Choroid plexus epithelial cell (primary cell): ENCODE measurements at regions not wholly inside any gene's neighbourhood (a gene's known extent, or its start where the extent isn't known, plus 50 kb on each side); places are given as distances from the start of the nearest gene placed in this dataset.
A peak's percentile ranks its signal among the peaks of the same experiment; 100 is the strongest.

Source experiments
- DNase-seq: peaks from one replicate; pipeline ENCODE4 v3.0.0-alpha.2; 2010; ENCODE audit warnings: low read depth
- H3K4me3 ChIP-seq: 2 replicates; pipeline ENCODE4 v1.5.1; 2011; ENCODE audit warnings: low read depth, mild to moderate bottlenecking, control low read depth, low read length, moderate library complexity
- CTCF ChIP-seq: conservative IDR thresholded peaks from 2 replicates; pipeline ENCODE4 v1.5.1; 2011; ENCODE audit warnings: low read depth, mild to moderate bottlenecking, control low read depth, inconsistent platforms, low read length, moderate library complexity

- H3K4me3 ChIP-seq = no peak overlapping the region
- no peak for TF ChIP-seq CTCF
- DNase-seq = no peak
Observed at GRCh38 chr4:178316211-178316610, 874.0 kb upstream of the AGA start.

GRCh38 chr4:178320003-178320402, 877.8 kb upstream of the AGA start:
- TF ChIP-seq CTCF = no peak
- no peak overlapping the region for H3K4me3 ChIP-seq
- DNase-seq = no peak

- H3K4me3 ChIP-seq = no peak overlapping the region
- no peak for TF ChIP-seq CTCF
- no peak for DNase-seq
Observed at GRCh38 chr4:178322524-178323183, 880.4 kb upstream of the AGA start.

- TF ChIP-seq CTCF = no peak
- H3K4me3 ChIP-seq = no peak overlapping the region
- no peak for DNase-seq
Observed at GRCh38 chr4:178329226-178329872, 887.1 kb upstream of the AGA start.

GRCh38 chr4:178333355-178333754, 891.1 kb upstream of the AGA start:
- no peak for TF ChIP-seq CTCF
- no peak overlapping the region for H3K4me3 ChIP-seq
- no peak for DNase-seq

GRCh38 chr4:178339769-178340168, 897.5 kb upstream of the AGA start:
- no peak for TF ChIP-seq CTCF
- DNase-seq = peak; percentile 0
- no peak overlapping the region for H3K4me3 ChIP-seq

- no peak overlapping the region for H3K4me3 ChIP-seq
- TF ChIP-seq CTCF = no peak
- DNase-seq = no peak
Observed at GRCh38 chr4:178340468-178340867, 898.2 kb upstream of the AGA start.
